ENCODE measurements at regions not wholly inside any gene's neighbourhood (a gene's known extent, or its start where the extent isn't known, plus 50 kb on each side); places are given as distances from the start of the nearest gene placed in this dataset.

DNA sequence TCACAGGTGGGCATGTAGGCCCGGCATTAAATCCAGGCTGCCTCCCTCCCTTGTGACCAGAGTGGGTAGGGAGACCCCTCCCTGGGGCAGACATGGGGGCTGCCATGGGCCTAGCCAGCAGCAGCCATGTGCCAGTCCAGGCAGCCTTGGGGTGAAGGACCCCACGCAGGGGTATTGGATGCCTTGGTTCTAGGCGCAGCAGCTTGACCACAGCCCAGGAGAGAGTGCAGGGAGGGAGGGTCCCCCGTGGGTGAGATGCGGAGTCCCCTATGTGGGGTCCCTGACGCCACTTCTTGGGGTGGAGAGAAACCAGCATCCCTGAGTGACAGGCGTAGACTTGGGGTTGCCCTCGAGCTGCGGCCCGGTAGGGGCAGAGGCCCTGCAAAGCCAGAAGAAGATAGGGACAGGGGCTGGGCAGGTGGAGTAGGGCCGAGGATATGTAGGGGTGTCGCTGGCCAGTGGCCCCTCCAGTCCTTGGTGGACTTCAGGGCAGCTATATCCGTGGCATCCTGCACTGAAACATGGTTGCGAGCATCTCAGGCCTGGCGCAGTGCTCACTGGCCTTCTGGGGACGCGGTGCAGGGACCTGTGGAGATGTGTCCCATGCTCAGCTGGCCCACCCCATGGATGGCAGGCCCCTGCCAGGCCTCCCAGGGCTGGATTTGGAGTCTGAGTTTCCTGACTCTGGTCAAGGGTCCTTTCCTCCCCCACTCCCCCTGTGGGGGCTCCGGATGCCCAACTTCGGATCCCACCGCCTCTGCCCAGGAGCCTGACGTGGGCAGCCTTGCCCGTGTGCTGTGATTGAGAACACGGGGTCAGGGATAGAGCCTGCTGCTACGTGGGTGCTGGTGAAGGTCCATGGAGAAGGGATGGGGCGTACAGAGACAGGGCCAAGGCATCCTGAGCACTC, 1179.8 kb downstream of the BRD1 start:
- DNase-seq = no peak

- DNase-seq = no peak
Observed at GRCh38 chr22:48647051-48647450, 1180.6 kb downstream of the BRD1 start.

DNA sequence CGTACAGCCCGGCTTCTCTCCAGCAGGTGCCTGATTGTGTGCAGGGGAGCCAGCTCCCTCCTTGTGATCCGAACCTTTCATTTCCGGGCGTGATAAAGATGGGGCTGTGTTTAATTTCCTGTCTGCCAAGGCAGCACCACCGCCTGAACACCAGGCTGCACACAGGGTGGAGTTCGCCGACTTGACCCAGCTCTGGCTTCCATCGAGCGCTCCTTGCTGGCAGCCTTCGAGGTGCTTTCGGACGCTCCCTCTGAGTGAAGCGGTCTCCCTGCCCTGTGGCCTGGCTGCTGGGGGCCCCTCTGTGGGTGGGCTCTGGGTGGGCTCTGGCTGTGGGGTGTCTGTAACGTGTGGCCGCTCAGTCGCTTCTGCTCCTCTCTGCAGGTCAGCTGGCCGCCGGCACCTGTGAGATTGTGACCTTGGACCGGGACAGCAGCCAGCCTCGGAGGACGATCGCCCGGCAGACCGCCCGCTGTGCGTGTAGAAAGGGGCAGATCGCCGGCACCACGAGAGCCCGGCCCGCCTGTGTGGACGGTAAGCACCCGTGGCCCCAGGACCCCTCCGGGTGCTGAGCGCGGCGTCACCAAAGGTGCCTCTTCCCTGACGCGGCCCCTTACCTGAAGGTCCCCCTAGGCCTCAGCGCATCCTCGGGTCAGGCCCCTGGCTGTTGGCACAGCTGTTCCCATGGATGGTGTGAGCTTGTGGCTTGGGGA, 1181.3 kb downstream of the BRD1 start:
- no peak for DNase-seq

GRCh38 chr22:48645766-48646165, 1181.9 kb downstream of the BRD1 start:
- DNase-seq = no peak

DNA sequence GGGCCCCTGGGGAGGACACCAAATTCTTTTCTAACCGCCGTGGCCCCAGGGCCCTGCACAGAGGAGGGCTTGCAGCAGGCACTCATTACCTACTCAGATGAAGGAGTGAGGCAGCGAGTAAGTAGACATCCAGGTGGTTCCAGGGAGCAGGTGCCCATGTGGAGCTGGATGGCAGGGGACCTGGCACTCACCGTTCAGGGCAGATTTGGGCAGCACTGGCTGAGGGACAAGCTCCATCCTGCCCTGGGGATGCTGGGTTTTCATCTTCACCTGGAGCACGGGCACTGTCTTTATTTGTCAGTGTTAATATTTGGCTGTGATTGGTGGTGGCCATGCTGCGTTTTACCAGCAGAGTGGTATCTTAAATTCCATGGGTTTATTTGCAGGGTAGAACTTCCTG, 1182.7 kb downstream of the BRD1 start:
- no peak for DNase-seq

DNA sequence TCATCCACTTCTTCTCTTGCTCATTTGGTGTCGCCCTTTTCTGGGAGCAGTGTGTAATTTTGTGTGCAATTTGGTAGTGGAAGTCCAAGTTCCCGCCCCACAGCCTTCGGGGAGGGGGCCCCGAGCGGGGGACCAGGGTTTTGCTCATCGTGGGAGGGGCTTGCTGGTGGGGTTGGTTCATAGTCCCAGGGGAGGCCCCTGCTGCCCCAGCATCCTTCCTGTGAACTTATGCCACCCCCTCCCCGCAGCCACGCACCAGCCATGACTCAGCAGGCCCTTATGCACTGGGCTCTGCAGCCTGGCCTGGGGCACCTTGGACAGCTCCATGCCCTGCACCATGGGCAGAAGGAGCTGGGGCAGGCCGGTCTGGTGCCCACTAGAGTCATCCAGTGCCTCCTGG, 1183.6 kb downstream of the BRD1 start:
- no peak for DNase-seq

GRCh38 chr22:48643066-48643731, 1184.5 kb downstream of the BRD1 start:
- no peak for DNase-seq

GRCh38 chr22:48642550-48642949, 1185.1 kb downstream of the BRD1 start:
- no peak for DNase-seq

- no peak for DNase-seq
Observed at GRCh38 chr22:48641906-48642475, 1185.7 kb downstream of the BRD1 start.

GRCh38 chr22:48640890-48641841, 1186.5 kb downstream of the BRD1 start:
- no peak for DNase-seq

GRCh38 chr22:48639896-48640748, 1187.6 kb downstream of the BRD1 start:
- no peak for DNase-seq

DNA sequence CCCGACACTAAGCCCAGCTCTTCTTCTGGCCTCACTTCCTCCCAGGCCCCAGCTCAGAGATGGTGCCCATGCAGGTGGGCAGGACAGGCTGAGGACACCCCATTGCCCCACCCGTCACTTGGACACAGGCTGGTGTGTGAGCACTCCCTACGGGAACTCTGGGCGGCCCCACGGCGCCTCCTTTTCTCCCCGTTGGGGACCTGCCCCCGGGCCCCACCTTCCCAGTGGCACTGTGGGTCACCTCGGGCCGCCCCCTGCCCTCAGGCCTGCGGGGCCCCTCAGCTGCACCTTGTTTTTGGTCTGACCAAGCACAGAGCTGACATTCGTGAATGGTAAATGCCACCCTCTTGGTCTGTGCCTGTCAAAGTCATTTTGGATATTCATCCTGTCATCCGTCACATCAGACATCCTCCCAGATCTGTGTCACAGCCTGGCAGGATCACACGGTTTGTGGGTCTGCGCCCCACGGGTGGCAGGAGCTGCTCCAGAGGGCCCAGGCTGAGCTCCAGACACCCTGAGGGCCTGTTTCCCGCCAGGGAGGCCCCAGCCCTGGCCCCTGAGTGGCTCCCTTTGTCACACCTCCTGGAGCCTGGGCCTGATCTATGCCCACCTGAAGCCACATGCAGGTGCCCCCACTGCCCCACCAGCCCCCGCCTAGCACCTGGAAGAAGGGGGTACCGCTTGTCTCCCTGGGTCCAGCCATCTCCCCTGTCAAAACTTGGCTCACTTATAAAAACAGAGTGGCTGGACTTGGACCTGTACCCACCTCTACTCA, 1188.5 kb downstream of the BRD1 start:
- no peak for DNase-seq

DNA sequence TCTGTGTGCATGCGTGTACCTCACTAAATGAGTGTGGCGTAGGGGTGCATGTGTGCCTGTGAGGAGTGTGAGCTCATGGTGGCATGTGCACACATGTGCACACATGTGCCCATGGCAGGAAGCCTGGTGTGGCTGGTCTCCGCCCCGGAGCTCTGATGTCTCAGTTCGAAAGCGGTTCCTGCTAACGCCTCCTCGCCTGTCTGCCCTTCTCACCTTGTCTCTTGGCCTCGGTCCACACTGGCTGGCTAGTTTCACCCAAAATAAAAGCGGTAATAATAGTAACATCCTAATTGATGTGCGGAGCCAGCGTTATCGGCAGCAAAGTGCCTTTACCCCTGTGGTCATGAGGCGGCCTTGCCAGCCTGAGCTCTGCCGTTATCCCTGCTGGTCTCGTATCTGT, 1190.4 kb downstream of the BRD1 start:
- DNase-seq = no peak

- no peak for DNase-seq
Observed at GRCh38 chr22:48636746-48637145, 1190.9 kb downstream of the BRD1 start.

DNA sequence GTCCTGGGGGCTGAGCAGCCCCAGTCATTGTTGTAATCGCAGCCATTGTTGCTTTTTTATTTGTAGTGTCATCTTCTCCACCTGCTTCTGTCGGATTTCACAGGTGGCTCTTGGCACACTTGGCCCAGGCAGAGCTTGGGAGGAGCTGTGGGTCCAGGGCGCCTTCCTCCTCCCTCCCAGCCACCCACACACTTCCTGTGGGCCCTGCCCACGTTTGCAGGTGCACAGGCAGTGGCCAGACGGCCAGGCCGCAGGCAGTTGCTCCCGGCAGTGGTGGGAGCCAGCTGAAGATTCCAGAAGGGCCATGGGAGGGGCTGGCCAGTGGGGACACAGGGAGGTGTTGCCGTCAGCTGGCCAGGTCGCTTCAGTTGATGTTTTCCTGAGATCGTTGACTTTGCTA, 1191.9 kb downstream of the BRD1 start:
- DNase-seq = no peak

DNA sequence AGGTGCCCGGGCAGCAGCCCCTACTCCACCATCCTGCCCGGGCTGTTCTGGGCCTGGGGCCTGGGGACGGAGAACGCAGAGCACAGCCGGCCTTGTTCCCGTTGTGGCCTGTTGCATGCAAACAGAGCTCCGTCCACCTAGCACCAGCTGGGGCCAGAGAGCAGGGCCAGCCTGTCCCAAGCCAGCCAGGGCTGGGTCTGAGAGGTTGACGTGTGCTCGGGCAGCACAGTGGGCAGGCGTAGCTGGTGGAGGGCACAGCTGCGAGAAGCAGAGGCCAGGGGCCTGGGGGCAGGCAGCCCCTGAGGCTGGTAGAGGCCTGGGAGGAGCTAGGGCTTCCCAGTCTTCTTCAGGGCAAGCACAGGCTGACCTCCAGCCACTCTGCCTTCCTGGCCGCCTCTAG, 1192.6 kb downstream of the BRD1 start:
- DNase-seq = no peak

DNA sequence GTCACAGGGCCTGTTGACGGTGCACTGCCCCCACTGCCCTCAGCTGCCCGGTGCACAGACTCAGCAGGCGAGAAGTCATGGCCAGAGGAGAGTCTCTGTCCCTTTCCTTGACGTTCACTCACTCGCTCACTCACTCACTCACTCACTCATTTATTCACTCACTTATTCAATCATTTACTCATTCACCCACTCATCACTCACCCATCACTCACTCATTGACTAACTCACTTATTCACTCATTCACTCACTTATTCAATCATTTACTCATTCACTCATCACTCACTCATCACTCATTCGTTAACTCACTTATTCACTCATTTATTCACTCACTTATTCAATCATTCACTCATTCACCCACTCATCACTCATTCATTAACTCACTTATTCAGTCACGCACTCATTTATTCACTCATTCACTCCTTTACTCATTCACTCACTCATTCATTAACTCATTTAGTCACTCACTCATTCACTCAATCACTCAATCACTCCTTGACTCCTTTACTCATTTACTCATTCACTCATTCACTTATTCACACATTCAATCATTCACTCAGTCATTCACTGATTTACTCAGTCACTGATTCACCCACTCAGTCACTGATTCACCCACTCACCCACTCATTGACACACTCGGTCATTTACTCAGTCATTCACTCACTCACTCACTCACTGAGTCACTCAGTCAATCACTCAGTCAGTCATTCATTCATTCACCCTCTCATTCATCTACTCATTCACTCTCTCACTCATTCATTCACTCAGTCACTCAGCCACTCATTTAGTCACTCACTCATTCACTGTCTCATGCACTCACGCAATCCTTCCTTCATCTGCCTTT, 1193.5 kb downstream of the BRD1 start:
- no peak for DNase-seq

DNA sequence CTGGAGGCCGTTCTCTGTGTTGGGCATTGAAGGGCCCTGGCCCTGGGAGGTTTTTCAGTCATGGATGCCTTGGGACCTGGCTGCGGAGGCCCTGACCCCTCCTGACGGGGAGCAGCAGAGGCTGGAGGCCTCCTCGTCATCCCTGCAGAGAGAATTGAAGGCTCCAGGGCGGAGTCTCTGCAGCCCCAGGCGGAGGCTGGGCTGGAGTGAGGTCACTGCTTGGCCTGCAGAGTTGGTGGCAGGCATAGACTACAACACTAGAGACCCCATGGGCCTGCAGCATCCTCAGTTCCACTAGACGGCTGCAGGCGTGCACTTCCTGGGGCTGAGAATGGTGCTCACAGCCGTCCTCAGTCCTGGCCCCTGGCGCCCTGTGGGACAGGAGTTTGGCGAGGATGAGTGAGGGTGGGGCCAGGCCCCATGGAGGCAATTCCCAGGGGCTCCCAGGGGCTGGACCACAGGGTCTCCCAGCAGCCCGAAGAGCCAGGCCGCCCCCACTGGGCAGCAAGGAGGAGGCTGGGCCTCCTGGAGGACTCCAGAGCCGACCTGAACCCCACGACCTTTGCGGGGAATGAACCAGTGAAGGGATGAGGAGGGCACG, 1194.9 kb downstream of the BRD1 start:
- DNase-seq = no peak

- DNase-seq = no peak
Observed at GRCh38 chr22:48631288-48631863, 1196.3 kb downstream of the BRD1 start.
